ENCODE measurements at regions not wholly inside any gene's neighbourhood (a gene's known extent, or its start where the extent isn't known, plus 50 kb on each side); places are given as distances from the start of the nearest gene placed in this dataset.
"Not testable (repeated sequence)": the region's sequence is repeated elsewhere in the genome, so short reads cannot be mapped to it uniquely, and the experiment has no call there.

- DNase-seq: no peak
These were observed 488.6 kb upstream of the USP9Y start for GRCh38 chrY:12212394-12212793.

- no peak for DNase-seq
These were observed 485.4 kb upstream of the USP9Y start for GRCh38 chrY:12215564-12216022.

- no peak for DNase-seq
These were observed 470.1 kb upstream of the USP9Y start for GRCh38 chrY:12230921-12231320.

GRCh38 chrY:12236399-12236798 is 464.6 kb upstream of the USP9Y start:
- DNase-seq: no peak

GRCh38 chrY:12240326-12240725 is 460.7 kb upstream of the USP9Y start:
- DNase-seq: not testable (repeated sequence)

- no peak for DNase-seq
These were observed 456.9 kb upstream of the USP9Y start for GRCh38 chrY:12244146-12244545.

GRCh38 chrY:12253756-12254155 is 447.3 kb upstream of the USP9Y start:
- DNase-seq: no peak

GRCh38 chrY:12271162-12271561 is 429.9 kb upstream of the USP9Y start:
- DNase-seq: no peak

GRCh38 chrY:12285608-12286007 is 415.4 kb upstream of the USP9Y start:
- no peak for DNase-seq

- no peak for DNase-seq
These were observed 412.1 kb upstream of the USP9Y start for GRCh38 chrY:12288919-12289318.

- DNase-seq: no peak
These were observed 411.6 kb upstream of the USP9Y start for GRCh38 chrY:12289415-12289814.

- DNase-seq: no peak
These were observed 408.5 kb upstream of the USP9Y start for GRCh38 chrY:12292542-12292941.

- no peak for DNase-seq
These were observed 404.6 kb upstream of the USP9Y start for GRCh38 chrY:12296460-12296859.

- not testable (repeated sequence) for DNase-seq
These were observed 401.2 kb upstream of the USP9Y start for GRCh38 chrY:12299796-12300195.

GRCh38 chrY:12303464-12303863 is 397.6 kb upstream of the USP9Y start:
- no peak for DNase-seq

GRCh38 chrY:12305456-12305855 is 395.6 kb upstream of the USP9Y start:
- DNase-seq: no peak

GRCh38 chrY:12309212-12309611 is 391.8 kb upstream of the USP9Y start:
- DNase-seq: no peak

- no peak for DNase-seq
These were observed 390.2 kb upstream of the USP9Y start for GRCh38 chrY:12310832-12311231.

GRCh38 chrY:12327751-12328150 is 373.3 kb upstream of the USP9Y start:
- DNase-seq: no peak

GRCh38 chrY:12331917-12332316 is 369.1 kb upstream of the USP9Y start:
- not testable (repeated sequence) for DNase-seq

GRCh38 chrY:12343211-12343610 is 357.8 kb upstream of the USP9Y start:
- DNase-seq: no peak

- DNase-seq: no peak
These were observed 352.9 kb upstream of the USP9Y start for GRCh38 chrY:12348181-12348580.

GRCh38 chrY:12357204-12357603 is 343.8 kb upstream of the USP9Y start:
- no peak for DNase-seq

GRCh38 chrY:12357655-12358054 is 343.4 kb upstream of the USP9Y start:
- no peak for DNase-seq

Measured in amygdala (tissue), 56 donors.